GM03348 (cell line): ENCODE measurements at regions not wholly inside any gene's neighbourhood (a gene's known extent, or its start where the extent isn't known, plus 50 kb on each side); places are given as distances from the start of the nearest gene placed in this dataset.
A peak's percentile ranks its signal among the peaks of the same experiment; 100 is the strongest.

Experiments
- DNase-seq: peaks from one replicate; pipeline ENCODE4 v3.0.0; 2012; ENCODE audit warnings: low spot score

GRCh38 chr6:14031516-14031915 lies 86.1 kb upstream of the CD83 start:
- DNase-seq: peak; percentile 16

DNA sequence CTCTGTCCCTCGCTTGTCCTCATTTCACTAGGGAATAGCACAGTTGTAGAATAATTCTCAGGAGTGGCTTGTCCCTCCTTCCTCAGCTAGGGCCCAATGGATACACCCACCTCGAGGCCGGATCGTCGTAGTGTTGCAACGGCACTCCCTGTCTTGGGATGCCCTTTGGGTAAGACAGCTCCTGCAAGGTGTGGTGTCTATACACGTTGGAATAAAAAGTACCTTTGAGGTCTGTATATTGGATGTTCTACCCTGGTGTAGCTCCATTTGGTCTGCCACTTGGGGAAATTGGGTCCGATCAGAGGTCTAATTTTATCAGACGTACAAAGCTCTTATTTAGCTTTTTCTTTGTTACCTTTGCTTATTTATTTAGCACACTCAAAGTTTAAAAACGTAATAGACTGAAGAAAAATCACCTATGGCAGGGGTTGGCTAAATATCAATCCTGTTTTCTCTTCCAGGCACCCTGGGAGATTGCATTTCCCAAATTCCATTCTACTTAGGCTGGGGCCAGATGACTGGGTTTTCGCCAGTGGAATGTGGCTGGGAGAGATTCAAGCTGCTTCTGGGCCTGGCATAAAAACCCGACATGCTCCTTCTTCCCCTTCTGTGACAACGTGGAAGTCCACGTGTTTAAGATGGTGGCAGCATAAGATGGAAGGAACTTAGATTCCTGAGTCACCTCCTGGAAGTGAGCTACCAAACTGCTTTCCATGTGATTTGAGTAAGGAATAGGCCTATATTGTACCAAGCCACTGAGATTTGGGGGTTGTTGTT lies 82.3 kb upstream of the CD83 start:
- DNase-seq: peak; percentile 87

DNA sequence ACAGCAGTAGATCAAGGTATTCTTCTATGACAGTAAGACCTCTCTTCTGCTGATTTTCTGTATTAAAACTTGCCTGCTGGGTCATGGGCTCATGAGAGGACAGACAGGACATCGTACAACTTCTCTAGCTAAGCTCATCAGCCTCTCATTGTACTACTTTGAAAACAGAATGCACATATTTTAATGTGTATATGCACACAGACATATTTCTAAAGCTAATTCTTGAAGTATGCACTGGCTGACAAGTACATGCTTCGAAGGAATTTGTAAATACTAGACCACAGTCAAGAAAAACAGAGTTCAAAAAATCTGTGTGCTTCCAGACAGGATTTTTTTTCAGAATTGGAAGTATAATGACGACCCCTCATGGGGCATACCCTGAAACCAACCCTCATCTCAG lies 81.7 kb upstream of the CD83 start:
- no peak for DNase-seq

- DNase-seq: no peak
These were observed 80.7 kb upstream of the CD83 start for GRCh38 chr6:14036911-14037310.

DNA sequence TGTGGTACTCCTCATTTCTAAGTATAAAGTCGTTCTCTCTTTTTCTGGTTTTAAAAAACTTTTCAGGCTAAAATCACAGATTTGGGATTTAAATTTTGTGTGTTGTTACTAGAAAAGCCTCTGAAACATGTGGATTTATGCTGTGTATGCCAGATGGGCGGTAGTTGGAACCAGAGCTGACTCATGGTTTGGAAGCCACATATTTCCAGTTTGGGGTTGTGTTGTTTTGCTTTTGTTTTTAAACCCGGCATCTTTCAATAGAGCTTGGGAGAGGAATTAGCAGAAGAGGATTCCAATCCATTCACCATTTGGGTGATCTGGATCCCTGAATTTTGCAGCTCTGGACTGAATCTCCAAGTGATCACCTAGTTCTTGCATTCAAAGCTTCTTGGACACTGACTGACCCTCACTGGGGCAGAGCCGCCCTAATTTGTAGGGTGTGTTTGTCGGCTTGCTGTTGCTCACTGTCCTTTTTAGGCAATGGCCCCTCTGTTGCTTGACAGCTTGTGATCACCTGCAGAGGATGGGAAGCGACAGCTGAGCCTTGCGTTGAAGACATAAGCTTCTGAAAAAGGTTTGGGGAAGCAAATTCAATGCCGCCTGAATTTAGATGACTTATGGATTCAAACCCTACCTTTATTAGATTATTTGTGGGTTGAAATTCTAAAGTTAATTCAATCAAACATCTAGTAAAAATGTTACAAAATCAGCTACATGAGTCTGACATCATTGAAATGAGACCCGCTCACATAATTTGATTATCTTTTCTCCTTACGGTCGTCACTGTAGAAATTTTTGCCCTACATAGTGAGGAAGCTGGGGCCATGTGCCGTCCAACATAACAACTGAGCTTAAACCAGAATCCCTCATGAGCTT lies 79.9 kb upstream of the CD83 start:
- peak; percentile 78 for DNase-seq

DNA sequence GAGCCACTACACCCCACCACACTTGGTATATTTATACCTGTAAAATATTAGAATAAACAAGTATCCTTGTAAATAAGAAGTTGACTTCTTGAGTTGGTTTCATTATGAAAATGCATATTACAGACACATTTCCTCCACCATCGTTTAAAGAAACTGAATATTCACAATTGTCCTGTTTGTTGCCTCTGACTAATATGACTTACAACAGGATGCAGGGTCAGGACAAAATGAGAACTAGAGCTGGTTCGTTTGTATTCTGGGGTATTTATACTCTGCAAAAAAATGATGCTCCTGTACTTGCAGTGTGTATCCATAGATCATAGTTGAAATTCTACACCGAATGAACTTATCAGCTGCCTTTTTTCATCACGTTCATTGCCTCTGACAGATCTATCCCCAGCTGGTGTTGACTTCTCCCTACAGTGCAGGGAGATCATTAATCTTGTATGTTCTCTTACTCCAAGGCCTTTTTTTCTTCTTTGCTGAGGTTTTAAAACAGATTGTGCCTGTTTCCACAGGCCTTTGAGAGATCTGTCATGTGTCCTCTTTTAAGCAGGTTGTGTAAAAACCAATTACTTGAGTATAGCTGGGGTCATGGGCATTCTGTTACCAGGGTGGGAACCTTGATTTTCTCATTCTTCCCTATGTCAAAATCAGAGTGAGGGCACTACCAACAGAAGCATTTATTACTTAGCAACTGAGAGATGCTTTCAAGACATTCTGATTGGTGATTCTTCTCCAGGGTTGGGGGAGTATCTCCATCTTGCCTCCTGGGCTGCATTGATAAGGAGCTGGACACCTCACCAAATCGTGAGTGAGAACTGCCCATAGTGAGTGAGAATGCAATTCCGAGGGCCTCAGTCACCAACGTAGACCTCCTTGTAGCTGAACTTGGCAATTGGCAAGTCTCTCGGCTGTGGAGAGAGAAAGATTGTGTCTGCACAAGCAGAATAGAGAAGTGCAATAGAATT lies 78.8 kb upstream of the CD83 start:
- DNase-seq: no peak

GRCh38 chr6:14040042-14040441 lies 77.5 kb upstream of the CD83 start:
- no peak for DNase-seq

DNA sequence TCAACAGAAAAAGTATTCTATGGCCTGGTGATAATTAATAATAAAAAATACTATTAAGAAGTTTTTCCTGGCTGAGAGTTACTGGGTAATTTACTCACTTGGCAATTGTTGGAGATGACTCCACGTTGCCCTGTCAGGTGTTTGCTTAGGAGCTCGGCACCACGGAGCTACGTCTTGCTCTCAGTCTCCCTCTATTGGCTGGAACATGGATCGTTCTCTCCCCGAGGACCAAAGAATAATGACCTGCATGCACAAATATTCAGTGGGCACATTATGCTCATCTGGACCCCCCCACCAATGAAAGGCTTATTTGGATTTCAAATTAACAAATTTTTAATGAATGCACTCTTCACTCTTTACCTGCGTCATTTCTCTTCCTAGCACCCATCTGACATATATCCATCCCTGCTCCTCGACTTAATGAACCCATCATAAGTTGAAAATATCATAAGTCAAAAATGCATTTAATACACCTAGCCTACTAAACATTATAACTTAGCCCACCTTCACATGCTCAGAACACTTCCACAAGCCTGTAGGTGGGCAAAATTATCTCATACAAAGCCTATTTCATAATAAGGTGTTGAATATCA lies 71.0 kb upstream of the CD83 start:
- peak; percentile 78 for DNase-seq

GRCh38 chr6:14047151-14047740 lies 70.3 kb upstream of the CD83 start:
- no peak for DNase-seq

DNA sequence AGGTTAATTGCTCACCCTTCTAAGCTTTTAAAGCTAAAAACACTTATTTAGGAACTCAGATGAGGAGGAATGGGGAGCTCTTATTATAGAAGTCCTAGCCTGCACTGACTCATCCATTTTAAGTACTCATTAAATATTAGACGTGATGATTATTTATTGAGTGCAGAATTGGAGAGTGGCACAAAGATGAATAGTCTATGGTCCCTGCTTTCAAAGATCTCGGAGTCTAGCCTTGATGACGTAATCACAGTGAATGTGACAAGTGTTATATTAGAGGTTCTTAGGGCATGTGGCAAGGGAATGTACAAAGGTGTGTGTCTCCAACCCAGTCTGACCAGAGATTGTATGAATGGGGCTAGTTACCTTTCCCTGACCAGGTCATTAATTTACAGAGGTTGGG lies 68.7 kb upstream of the CD83 start:
- no peak for DNase-seq

- no peak for DNase-seq
These were observed 66.2 kb upstream of the CD83 start for GRCh38 chr6:14051355-14051754.

- DNase-seq: peak; percentile 19
These were observed 63.8 kb upstream of the CD83 start for GRCh38 chr6:14053811-14054210.

GRCh38 chr6:14055541-14055940 lies 62.0 kb upstream of the CD83 start:
- no peak for DNase-seq

- DNase-seq: no peak
These were observed 59.4 kb upstream of the CD83 start for GRCh38 chr6:14058029-14058695.

GRCh38 chr6:14058735-14059134 lies 58.8 kb upstream of the CD83 start:
- no peak for DNase-seq

- no peak for DNase-seq
These were observed 57.7 kb upstream of the CD83 start for GRCh38 chr6:14059791-14060436.

DNA sequence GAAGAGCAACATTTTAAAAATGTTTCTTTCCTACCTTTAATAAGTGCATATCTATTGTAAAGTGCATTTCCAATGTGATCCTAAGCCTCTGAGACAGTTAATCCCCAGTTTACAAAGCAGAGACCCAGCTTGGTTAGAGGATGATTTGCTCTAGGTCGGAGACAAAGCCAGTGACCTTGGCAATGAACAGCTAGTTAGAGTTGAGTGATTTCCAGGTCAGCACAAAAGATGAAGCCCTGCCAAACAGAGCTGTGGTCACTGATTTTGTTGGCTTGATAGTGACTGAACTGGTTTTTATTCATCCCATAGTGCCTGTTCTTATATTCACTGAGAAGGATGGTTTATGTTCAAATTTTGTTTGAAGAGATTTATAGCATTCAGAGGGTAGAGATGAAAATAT lies 56.6 kb upstream of the CD83 start:
- no peak for DNase-seq

- DNase-seq: no peak
These were observed 55.9 kb upstream of the CD83 start for GRCh38 chr6:14061643-14062042.

DNA sequence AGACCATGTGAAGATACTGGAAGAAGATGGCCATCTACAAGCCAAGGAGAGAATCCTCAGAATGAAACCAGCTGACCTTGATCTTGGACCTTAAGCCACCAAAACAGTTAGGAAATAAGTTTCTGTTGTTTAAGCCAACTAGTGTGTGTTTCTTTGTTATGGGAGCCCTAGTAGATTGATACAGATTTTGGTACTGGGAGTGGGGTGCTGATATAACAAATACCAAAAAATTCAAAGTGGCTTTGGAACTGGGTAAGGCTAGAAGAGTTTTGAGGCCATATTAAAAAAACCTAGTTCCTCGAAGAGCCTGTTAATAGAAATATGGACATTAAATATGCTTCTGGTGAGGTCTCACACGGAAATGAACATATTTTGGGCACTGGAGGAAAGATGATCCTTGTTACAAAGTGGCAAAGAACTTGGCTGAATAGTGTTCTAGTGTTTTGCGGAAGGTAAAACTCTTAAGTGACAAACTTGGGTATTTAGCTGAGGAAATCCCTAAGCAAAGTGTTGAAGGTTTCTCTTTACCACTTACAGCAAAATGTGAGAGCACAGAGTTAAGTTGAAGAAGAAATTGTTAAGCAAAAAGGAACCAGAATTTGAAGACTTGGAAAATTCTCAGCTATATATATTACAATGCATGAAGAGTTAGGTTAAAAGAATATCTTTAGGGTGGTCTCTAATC lies 55.1 kb upstream of the CD83 start:
- no peak for DNase-seq

DNA sequence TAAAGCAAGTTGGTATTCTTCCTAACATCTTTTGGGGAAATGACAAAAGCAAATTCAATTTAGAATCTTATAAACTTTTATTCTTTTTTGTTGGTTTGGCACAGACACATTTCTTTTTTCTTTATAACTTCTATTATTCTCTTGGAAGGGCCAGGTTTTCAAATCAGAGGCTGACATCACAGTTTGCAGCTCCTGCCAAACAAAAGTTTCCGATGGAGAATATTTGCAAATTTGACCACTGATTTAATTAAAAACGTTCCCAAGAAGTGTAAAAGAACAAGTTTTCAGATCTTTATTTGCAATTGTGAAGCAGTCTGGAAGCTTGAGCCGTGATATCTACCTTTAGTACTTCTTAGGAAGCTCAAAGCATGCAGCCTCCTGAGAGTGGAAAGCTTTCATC lies 53.8 kb upstream of the CD83 start:
- no peak for DNase-seq
